ENCODE measurements at regions not wholly inside any gene's neighbourhood (a gene's known extent, or its start where the extent isn't known, plus 50 kb on each side); places are given as distances from the start of the nearest gene placed in this dataset.

DNA sequence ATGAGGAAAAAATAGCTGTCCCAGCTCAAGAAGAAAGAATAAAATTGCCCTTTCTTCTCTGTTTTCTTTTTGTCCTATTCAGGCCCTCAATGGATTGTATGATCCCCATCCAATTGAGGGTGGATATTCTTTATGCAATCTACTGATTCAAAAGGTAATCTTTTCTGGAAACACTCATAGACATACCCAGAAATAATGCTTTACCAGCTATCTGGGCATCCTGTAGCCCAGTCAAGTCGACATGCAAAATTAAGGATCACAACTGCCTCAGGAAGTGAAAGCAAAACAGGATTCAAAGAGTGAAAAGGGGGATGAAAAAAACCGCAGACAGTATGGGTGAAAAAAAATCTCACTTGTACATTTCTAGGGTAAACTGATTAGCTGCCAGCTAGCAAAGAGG lies 410.1 kb downstream of the TBC1D32 start:
- DNase-seq = no peak

DNA sequence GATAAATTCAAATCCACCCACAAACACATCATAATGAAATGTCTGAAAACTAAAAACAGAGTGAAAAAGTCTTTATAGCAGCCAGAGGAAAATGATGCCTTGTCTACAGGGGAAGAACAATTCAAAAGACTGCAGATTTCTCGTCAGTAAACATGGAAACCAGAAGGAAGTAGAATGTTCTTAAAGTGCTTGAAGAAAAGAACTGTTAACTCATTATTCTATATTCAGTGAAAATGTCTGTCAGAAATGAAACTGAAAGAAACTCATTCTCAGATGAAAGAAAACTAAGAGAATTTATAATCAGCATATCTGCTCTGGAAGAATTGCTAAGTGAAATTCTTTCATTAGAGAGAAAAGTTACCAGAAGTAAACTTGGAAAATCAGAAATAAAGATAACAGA lies 416.1 kb downstream of the TBC1D32 start:
- DNase-seq = no peak

DNA sequence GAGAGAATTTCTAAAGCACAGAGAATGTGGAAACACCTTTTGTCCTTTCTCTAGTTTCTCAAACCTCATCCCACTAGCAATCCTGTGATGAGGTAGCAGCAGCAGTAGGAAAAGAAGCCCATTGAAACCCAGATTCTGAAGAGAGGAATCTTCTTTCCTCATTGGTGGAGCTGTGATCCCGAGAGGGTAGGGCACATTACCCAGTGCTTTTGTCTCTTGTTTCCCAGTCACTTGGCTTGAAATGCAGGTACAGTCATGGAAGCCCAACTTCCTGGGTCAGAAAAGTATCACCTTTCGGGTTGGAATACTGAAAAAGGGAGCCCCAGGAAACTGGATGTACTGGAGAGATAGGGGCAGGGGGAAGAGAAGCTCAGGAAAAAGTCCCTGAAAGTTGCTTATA lies 417.4 kb downstream of the TBC1D32 start:
- no peak for DNase-seq

DNA sequence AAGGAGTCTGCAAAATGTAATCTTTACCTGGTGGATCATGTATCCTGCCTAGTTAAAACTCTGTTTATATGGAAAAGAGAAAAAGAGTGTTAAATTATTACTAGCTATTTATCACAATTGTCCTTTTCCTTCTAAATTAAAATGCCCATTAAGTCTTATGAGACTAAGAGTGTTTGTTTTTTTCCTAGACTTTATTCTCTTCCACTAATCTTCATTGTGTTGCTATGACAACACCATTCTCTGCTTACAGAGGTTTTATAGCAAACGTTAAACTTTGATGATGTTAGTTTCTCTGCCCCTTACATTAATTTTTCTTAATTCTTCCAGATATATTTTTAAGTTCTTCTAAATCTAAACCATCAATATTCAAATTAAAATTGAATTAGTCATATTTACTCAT lies 420.8 kb downstream of the TBC1D32 start:
- DNase-seq = no peak

DNA sequence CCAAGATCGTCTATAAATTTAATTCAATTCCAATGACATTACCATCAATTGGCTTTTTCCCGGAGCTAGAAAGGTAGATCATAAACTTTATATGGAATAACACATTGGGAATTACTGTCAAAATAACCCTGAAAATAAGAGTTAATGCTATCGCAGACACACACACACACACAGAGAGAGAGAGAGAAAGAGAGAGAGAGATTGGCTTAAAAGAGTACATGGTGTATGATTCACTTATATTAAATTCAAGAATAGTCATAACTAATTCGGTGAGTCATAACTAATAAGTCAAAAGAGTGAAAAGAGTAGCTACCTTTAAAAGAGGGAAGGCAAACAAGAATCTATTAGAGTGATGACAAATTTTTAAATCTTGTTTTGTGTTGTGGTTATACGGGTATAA lies 425.5 kb downstream of the TBC1D32 start:
- DNase-seq = no peak

DNA sequence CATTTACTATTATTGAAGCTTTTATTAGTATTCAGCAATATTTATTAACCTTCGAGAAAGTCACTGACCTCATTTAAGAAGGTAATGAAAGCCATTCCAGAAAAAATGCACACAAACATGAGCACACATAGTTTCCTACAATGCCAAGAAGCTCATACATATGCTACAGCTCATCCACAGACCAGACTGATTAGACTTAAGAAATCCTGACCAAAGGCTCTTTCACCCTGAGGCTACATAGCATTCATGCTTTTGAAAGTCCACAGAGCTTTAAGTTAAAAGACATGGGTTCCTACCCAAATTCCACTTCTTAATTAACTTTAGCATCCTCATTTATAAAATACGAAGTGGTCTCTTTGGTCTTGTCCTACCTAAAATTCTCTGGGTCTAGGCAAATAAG lies 430.4 kb downstream of the TBC1D32 start:
- DNase-seq = no peak

DNA sequence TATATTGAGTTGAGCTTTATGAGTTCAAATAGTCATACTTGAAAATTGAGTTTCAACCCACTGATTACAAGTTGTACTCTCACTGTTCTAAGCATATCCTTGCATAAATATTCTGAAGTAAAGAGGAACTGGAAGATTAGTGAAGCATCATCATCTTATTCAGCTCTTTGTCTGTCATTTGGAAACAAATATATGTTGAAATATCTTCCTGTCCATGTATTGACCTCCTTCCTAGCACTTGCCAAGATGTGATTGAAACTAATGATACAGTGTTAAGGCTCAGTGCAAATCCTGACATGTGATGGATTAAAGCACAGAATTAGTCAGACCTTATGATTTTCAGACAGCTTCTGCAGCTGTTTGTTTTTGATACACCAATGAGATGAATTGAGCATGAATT lies 434.3 kb downstream of the TBC1D32 start:
- no peak for DNase-seq

DNA sequence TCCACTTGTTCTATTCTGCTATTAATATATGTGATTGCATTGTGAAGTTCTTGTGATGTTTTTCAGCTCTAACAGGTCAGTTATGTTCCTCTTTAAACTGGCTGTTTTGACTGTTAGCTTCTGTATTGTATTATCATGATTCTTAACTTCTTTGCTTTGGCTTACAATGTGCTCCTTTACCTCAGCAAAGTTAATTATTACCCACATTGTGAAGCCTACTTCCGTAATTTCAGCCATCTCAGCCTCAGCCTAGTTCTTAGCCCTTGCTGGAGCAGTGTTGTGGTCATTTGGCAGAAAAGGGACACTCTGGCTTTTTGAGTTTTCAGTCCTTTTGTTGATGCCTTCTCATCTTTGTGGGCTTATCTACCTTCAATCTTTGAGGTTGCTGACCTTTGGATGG lies 440.2 kb downstream of the TBC1D32 start:
- no peak for DNase-seq

DNA sequence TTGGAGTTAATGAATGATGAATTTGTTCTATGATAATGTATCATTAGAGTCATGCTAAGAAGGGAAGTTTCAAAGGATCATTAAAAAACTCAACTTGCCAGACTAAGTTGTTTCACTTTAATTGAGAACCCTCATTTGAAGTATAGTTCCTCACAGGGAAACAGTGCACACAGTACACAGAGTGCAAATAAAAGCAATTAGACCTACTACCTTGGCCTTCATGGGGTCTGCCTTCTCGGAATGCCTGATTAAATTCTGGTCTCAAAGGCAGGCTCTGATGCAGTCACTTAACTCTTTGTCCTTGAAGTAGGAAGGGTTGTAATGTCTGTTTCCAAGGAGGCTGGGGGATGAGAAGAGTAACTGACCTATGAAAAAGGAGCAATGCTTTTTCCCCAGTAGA lies 457.3 kb downstream of the TBC1D32 start:
- DNase-seq = no peak

DNA sequence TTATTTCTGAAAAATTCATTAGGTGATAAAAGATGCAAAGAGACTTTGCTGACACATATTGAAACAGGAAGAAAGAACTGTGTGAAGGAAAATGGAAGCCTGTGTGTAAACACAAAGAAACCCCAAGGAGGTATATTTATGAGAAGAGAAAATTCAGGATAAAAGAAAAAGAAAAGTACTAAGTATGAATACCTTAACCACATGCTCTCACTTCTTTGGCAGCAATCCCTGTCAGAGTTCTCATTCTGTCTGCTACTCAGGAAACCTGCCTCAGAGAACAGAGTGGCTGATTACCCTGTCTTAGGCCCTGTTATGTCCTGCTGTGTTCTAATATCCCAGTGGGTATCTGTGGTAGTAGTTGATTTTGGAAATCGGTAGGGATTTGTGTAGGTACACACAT lies 457.9 kb downstream of the TBC1D32 start:
- DNase-seq = no peak

DNA sequence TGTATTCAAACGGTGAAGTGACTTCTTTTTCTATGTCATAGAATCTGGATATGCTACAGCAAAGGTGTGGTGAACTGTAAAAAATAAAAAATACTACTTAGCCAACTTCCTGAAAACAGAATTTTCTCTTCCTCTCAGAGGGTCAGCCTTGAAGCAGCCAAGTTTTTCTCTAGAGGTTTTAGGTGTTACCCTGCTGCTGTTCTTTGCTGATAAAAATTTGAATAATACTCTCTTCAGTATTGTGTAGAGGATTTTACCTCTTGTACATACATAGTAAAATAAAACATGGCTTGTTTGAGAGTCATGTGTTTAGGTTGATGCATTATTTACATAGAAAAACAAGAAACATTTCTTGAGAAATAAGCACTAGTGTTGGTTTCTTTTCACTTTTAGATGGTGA lies 458.4 kb downstream of the TBC1D32 start:
- DNase-seq = no peak

DNA sequence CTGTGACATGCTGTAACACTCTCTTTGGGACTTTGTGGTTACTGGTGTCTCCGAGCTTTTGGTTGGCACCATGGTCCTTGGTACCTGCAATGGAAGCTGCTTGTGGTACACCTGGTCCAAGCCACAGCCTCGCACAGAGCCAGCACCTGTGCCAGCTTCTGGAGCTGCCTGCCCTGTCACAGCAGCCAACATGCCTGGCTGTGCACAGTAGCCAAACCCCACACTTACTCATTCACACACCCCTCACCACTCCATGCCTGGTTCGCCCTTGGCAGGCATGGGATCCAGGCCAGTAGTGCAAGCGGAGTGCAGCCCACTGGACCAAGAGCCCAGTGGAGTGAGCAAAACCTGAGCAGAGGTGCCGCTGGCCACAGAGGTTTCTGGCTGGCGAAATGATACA lies 459.9 kb downstream of the TBC1D32 start:
- DNase-seq = no peak

DNA sequence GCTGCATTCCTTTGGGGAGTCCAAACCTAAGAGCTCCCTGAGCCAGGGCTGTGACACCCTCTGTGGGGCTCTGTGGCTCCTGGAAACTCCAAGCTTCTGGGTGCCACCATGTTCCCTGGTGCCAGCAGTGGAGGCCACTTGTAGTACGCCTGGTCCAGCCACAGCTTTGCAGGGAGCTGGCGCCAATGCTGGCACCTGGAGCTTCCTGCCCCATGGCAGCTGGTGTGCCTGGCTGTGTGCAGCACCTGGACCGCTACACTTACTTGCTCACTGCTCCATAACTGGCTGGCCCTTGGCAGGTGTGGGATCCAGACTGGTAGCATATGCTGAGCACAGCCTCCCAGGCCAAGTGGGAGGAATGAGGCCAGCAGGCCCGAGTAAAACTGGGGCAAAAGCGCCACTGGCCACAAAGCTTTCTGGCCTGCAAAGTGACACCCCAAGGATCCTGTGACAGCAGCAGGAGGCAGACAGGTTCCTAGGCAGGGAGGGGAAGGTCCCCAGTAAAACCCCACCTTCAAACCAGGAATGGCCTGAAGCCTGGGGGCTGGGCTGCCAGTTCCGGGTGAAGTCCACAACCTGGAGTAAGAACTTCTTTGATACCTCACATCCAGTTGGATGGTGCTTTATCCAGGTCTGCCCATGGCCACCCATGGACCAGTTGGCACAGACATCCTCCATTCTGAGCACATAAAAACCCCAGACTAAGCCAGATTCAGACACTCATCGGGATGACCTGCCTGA lies 461.0 kb downstream of the TBC1D32 start:
- DNase-seq = no peak

DNA sequence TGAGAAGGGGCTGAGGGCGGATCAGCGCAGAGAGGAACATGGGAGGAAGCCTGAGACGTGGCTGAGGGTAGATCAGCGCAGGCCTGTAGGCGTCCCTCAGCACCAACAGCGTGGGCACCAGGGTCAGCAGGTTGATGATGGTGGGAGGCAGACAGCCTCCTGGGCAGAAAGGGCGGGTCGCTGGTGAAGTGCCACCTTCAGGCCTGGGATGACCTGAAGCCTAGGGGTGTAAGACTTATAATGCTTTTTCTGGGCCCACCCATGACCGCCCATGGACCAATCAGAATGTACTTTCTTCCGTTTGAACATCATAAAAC lies 462.1 kb downstream of the TBC1D32 start:
- DNase-seq = no peak

DNA sequence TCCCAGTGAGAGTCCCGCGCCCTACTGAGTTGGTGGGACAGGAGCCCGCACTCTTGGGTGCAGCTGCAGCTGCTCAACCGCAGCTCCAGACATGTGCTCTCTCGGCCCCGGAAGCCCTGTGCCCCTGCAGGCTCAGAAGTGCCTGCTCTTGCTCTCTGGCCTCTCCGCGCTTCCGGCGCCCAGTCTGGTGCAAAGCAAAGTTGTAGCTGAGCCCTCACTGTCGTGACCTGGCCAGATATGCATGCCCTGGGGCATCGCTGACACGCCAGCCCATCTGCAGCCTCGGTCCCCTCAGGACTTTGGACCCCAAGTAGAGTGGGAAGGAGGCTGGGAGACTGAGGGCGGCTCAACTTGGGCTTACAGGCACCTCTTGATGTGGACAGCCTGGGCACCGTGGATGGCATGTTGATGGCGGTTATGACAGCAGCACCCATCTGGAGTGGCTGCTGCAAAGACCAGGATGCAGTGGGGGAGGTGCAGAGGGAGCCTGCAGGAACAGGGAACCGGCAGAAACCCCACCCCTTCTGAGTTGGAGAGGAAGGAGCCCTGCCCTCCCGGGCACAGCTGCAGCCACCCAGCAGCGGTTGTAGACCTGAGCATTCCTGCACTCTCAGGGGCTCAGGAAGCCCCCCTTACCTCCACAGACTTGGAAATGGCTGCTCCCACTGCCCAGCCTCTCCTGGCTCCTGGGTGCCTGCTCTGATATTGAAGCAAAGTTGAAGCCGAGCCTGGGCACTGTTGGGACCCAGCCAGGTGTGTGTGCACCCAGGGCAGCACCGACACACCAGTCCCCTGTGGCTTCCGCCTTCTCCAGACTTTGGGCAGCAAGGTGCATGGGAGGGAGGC lies 462.6 kb downstream of the TBC1D32 start:
- DNase-seq = no peak

DNA sequence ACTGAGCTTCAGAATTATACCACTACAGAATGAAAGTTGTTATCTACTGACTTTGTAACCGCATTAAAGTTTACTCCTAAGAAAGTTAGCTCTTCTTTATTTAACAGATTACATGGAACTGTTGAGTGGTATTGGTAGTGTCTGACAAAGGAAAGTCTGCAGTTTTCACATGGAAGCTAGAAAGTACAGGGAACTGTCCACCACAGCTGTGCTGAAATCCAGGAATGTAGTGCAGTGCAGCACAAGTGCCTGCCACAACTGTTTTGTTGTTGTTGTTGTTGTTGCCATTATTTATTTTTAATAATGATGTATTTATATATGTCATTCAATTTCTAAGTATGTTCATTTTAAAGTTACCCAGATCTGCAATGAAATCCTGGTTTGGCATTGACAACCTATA lies 464.9 kb downstream of the TBC1D32 start:
- peak; percentile 4 for DNase-seq

DNA sequence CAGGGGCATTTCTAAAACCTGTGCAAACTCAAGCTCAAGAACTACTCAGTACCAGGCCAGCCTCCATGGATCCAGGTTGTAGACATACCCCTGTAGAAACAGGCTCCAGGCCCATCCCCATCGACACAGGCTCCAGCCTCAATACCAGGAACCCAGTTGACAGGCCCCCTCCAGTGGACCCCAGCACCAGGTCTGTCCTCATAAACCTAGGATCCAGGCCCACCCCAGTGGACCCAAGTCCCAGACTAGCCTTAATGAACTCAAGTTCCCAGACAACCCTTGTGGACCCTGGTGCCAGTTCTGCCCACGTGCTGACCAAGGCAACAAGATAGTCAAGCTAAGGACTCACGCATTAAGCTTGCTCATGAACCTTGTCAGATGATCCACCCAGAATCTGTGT lies 476.9 kb downstream of the TBC1D32 start:
- no peak for DNase-seq

DNA sequence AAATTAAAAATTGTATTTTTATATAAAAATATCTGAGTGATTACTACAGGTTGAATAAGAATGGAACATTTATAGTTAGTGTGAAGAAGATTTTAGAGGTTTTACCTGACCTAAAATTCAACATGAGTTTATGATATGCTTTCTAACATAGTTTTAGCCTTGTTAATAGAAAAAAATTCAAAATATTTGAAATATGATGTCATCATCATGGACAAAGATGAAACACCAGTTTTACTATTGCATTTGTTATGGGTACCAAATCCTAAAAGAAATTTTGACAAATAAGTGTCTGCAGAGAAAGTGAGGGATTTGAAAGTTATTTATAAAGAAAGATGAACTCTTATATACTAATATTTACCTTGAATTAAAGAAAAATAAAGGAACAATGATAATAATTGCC lies 479.7 kb downstream of the TBC1D32 start:
- DNase-seq = no peak

DNA sequence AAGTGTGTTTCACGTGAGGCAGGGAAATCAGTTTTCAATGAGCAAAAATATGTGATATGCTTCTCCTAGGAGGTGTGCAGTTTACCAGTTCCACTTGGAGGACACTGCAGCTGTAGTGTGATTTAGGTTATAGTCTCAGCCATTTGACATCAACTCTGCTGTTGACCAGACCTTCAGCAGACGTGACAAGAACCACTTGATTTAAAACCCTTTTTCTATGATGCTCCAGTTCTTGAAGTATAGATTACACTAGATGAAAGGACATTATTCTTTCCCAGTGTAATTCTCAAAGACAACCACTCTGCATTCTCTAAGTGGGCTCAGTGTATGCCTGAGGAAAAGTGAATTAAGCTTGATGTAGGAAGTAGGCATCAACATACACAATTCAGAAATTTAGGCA lies 480.8 kb downstream of the TBC1D32 start:
- no peak for DNase-seq

DNA sequence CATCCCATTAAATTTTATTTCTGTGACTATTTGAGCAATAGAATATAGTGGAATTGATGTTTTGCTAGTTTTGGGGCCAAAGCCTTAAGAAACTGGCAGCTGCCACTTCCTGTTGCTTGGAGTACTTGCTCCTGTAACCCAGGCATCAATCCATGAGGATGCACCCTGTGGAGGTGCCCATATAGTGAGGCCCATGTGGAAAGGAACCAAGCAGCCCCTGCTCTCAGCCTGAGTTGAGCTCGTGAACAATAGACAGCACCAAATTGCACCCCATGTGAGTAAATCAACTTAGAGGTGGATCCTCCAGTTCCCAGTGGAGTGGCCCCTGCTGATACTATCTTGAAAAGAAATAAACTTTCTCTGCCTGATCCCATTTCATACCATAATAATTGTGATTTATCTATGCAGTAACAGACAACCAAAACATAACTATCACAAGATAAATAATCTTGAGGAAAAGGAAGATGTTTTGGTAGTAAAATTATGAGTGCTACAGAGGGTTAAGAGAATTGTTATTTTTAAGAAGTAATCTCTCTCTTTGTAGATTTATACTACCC lies 481.9 kb downstream of the TBC1D32 start:
- DNase-seq = no peak

DNA sequence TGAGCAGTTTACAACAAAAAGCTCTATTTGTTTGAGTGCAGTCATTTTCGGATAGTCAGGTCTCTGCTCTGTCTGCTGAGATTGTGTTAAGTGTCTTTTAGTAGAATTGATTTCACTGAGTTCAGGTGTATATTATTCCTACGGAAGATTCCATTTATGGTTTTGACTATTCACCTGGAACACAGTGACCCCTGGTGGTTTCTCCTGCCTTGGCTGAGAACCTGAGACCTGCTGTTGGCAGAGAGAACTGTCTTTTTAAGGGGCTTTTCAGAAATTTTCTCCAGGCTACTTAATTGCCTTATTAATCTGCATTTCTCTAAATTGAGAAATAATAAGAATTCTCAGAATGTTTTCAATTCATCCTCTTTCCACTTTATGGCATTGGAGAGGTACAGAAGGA lies 508.0 kb downstream of the TBC1D32 start:
- DNase-seq = peak; percentile 9

DNA sequence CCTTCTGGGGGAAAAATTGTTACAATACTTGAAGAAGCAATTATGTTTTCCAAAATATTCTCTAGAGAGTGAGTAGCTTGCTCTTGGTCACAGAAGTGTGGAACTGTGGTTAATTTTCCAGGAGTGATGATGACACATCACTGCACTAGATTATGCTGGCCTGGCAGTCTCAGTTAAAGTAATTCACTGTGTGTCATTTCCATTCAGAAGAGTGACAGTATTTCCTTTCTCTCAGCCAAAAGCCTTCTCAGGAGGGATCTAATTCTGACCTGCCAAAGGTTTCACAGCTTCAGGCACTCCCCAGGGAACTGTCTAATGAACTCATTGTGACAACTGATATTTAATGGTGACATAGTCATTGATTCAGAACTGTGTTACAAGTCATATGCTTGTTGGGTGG lies 517.5 kb downstream of the TBC1D32 start:
- no peak for DNase-seq

DNA sequence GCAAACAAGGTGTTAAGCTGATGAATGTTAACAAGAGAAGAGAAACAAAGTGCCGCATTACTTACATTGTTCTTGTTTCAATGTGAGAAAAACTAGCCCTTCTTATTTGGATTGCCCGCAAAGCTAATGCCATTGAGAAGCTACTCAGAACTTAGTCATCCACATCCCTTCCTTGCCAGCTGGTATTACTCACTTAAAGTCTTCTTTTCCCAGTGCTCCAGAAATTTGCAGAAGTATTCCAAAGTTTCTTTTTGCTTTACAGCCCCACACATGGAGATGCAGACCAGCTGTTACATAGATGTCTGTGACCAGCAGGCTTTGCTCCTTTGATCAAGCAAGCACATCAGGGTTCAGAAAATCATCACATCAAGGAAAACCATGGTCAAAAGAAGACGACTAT lies 529.0 kb downstream of the TBC1D32 start:
- no peak for DNase-seq

DNA sequence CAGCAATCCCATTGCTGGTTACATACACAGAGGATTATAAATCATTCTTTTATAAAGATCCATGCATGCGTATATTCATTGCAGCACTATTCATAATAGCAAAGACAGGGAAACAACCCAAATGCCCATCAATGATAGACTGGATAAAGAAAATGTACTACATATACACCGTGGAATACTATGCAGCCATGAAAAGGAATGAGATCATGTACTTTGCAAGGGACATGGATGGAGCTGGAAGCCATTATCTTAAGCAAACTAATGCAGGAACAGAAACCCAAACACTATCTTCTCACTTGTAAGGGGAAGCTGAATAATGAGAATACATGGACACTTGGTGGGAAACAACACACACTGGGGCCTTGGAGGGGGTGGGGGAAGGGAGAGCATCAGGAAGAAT lies 529.7 kb downstream of the TBC1D32 start:
- no peak for DNase-seq

All from hindlimb muscle (tissue), 1 donor.